ENCODE measurements at regions not wholly inside any gene's neighbourhood (a gene's known extent, or its start where the extent isn't known, plus 50 kb on each side); places are given as distances from the start of the nearest gene placed in this dataset.
A peak's percentile ranks its signal among the peaks of the same experiment; 100 is the strongest.
"Not testable (repeated sequence)": the region's sequence is repeated elsewhere in the genome, so short reads cannot be mapped to it uniquely, and the experiment has no call there.

GRCh38 chr5:74534397-74535129 is 106.0 kb downstream of the ENC1 start:
- TF ChIP-seq CTCF (IDR thresholded peaks at IDR 0.05; ENCODE audit: low read depth, low read length): no peak
- no peak for DNase-seq (ENCODE audit: low read depth in 1 of 2, low spot score in 1 of 2)
- no peak overlapping the region for H3K27ac ChIP-seq
- H3K27me3 ChIP-seq: no peaks in the 10 kb centered on the region
- no peaks in the 10 kb centered on the region for H3K9me3 ChIP-seq (ENCODE audit: low read depth)
- H3K36me3 ChIP-seq: no peaks in the 10 kb centered on the region
- H3K4me1 ChIP-seq (ENCODE audit: low read depth): no peaks in the 10 kb centered on the region
- H3K4me3 ChIP-seq: no peak overlapping the region

GRCh38 chr5:74530326-74531050 is 110.0 kb downstream of the ENC1 start:
- Histone ChIP-seq H3K9me3 (ENCODE audit: low read depth) (no peaks in the 10 kb centered on the region), H3K27ac (no peak overlapping the region), H3K4me1 (ENCODE audit: low read depth) (no peaks in the 10 kb centered on the region), H3K4me3 (no peak overlapping the region), H3K36me3 (no peaks in the 10 kb centered on the region), H3K27me3 (no peaks in the 10 kb centered on the region)
- DNase-seq (ENCODE audit: low read depth in 1 of 2, low spot score in 1 of 2): peak in 1 of 2 donors; percentile 19
- no peak for TF ChIP-seq CTCF (IDR thresholded peaks at IDR 0.05; ENCODE audit: low read depth, low read length)

GRCh38 chr5:74529101-74529500 is 111.4 kb downstream of the ENC1 start:
- no peaks in the 10 kb centered on the region for H3K36me3 ChIP-seq
- H3K4me3 ChIP-seq: no peak overlapping the region
- no peaks in the 10 kb centered on the region for H3K4me1 ChIP-seq (ENCODE audit: low read depth)
- no peak overlapping the region for H3K27ac ChIP-seq
- H3K27me3 ChIP-seq: no peaks in the 10 kb centered on the region
- TF ChIP-seq CTCF (IDR thresholded peaks at IDR 0.05; ENCODE audit: low read depth, low read length): no peak
- H3K9me3 ChIP-seq (ENCODE audit: low read depth): no peaks in the 10 kb centered on the region
- DNase-seq (ENCODE audit: low read depth in 1 of 2, low spot score in 1 of 2): no peak

GRCh38 chr5:74526111-74526510 is 114.4 kb downstream of the ENC1 start:
- H3K4me3 ChIP-seq: no peak overlapping the region
- H3K9me3 ChIP-seq (ENCODE audit: low read depth): no peaks in the 10 kb centered on the region
- peaks cover 6% of the 10 kb centered on the region for H3K4me1 ChIP-seq (ENCODE audit: low read depth)
- H3K27me3 ChIP-seq: no peaks in the 10 kb centered on the region
- no peaks in the 10 kb centered on the region for H3K36me3 ChIP-seq
- H3K27ac ChIP-seq: no peak overlapping the region
- no peak for TF ChIP-seq CTCF (IDR thresholded peaks at IDR 0.05; ENCODE audit: low read depth, low read length)
- DNase-seq (ENCODE audit: low read depth in 1 of 2, low spot score in 1 of 2): no peak

GRCh38 chr5:74524767-74525166 is 115.8 kb downstream of the ENC1 start:
- not testable (repeated sequence) for H3K4me3 ChIP-seq; DNase-seq (ENCODE audit: low read depth in 1 of 2, low spot score in 1 of 2); H3K27ac ChIP-seq; H3K4me1 ChIP-seq (ENCODE audit: low read depth); H3K36me3 ChIP-seq; H3K27me3 ChIP-seq; H3K9me3 ChIP-seq (ENCODE audit: low read depth)

GRCh38 chr5:74523698-74524097 is 116.8 kb downstream of the ENC1 start:
- DNase-seq (ENCODE audit: low read depth in 1 of 2, low spot score in 1 of 2); H3K36me3 ChIP-seq; H3K27ac ChIP-seq; H3K27me3 ChIP-seq; H3K9me3 ChIP-seq (ENCODE audit: low read depth); H3K4me3 ChIP-seq; H3K4me1 ChIP-seq (ENCODE audit: low read depth): not testable (repeated sequence)

- H3K9me3 ChIP-seq (ENCODE audit: low read depth); H3K36me3 ChIP-seq; H3K4me1 ChIP-seq (ENCODE audit: low read depth); DNase-seq (ENCODE audit: low read depth in 1 of 2, low spot score in 1 of 2); H3K27ac ChIP-seq; H3K27me3 ChIP-seq; H3K4me3 ChIP-seq: not testable (repeated sequence)
These were observed 117.7 kb downstream of the ENC1 start for GRCh38 chr5:74522838-74523237.

Measured in cardiac muscle cell (in vitro differentiated cells and primary cell).